ENCODE measurements at regions not wholly inside any gene's neighbourhood (a gene's known extent, or its start where the extent isn't known, plus 50 kb on each side); places are given as distances from the start of the nearest gene placed in this dataset.

- no peak for TF ChIP-seq POLR2A (IDR thresholded peaks at IDR 0.05; ENCODE audit: low read length)
- no peak for TF ChIP-seq GATA1 (IDR thresholded peaks at IDR 0.05; ENCODE audit: low read depth, low read length)
Observed at GRCh38 chr11:116374085-116374484, 398.7 kb downstream of the BUD13 start.

Measured in erythroblast (primary cell).